ENCODE measurements at regions not wholly inside any gene's neighbourhood (a gene's known extent, or its start where the extent isn't known, plus 50 kb on each side); places are given as distances from the start of the nearest gene placed in this dataset.
"Not testable (repeated sequence)": the region's sequence is repeated elsewhere in the genome, so short reads cannot be mapped to it uniquely, and the experiment has no call there.

DNA sequence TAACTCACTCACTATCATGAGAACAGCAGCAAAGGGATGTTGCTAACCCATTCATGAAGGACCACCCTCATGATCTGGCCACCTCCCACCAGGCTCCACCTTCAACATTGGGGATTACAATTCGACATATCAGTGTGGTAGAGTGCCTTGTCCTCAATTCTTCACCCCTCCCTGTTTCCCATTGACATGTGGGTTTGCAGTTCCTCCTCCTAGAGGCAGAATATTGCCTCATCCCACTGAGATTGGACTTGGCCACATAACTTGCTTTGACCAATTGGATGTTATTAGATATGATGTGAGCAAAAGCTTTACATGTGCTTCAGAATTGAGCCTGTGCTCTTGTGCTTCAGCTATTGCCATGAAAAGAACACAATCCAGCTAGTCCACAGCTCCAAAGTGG lies 217.0 kb upstream of the CXCR4 start:
- DNase-seq (ENCODE audit: low read depth in 4 of 4, low spot score in 3 of 4), result no peak

DNA sequence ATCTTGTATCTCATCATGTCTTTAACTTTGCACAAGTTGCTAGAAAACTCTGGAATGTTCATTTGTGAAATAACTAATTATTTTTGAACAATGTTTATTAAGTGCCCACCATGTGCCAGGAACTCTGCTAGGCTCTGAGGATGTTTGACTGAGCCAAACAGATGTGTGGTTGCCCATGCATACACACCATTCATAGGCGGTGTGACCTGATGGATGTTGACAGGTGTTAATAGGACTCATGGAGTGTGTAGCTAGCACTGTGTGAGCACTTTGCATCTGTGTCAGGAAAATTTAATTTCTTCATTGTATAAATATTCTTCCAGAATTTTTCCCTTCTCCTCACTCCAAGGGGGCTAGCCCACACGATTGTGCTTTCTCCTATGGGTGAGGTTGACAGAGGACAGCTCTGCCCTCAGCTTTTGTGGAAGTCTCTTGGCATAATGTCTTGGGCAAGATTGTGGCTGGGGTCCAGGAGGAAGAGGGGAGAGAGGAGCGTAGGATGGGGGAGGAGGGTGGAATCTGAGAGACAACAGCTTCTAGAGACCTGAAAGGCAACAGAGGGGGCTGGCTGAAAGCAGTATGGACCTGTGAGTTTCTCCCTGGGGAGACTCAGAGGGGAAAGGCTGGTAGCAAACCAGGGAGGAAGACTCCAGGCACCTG lies 214.6 kb upstream of the CXCR4 start:
- DNase-seq (ENCODE audit: low read depth in 4 of 4, low spot score in 3 of 4), result no peak

DNA sequence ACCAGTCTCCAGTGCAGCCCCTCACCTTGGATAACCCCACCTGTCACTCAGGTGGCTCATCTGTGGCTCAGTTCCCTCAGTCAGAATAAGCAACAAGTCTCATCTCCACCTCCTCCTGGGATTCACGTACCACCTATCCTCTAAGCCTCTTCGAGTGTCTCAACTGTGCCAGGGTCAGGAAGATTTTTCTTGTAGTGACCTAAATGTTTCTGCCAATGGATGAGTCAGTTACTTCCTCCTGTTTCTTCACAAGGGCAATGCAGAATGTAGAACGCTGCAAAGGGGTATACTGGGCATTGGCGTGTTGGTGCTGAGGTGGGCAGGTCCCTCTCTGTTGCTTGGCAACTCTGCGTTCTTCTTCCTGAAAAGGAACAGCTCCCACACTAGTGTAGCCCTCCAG lies 213.3 kb upstream of the CXCR4 start:
- DNase-seq (ENCODE audit: low read depth in 4 of 4, low spot score in 3 of 4), result no peak

DNA sequence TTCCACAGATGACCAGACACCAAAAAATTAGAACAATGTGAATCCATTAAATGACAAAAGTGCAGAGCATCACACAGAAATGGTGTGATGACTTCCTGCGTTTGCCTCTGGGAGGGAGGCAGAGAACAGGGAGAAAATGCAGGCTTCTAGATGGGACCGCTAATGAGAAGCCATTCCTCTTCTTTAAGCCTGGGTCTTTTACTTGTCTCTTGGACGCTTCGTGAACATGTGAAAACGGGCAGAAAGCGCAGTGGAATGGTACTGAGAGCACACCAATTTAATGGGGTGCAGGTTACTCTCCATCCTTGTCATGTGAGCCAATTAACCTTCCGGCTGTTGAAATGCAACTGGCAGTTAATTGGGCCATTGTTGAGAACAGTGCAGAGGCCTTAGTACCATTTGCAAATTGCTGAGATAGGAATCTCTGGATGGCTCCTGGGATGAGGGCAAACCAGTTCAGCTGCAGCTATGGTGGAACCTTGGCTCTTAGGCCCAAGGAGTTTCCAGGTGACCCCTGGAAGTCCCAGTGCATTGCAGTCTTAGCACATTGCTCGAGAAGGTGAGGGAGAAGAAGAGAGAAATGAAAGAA lies 210.4 kb upstream of the CXCR4 start:
- no peak for DNase-seq (ENCODE audit: low read depth in 4 of 4, low spot score in 3 of 4)

DNA sequence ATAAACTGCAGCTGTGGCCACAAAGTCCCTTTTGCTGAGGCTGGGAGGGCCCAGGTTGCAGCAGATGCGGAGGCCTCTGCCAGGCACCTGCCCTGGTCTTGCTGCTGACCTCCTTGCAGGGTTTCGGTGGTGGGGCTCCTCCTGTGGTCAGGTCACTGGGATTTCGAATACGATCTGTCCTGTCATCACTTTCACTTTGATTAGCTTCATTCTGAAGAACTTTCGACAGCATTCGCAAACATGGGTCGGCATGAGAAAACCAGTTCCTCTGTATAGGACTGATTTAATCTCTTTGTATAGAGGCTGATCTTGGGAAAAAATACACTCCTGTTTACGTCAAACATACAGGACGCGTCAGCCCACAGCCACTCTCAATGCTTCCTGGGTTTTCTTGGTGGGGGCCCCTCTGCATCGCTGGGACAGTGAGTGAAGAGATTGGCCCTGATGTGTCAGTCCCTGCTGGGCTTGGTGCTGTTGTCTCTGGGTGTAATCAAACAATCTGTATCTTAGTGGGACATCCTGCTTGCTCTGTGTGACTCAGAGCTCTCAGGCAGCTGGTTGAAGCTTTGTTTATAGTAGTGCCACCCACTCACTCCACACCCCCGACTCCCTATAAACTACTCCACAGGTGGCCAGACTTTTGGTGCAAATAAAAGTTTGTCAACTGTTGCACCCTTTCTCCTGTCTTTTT lies 209.4 kb upstream of the CXCR4 start:
- no peak for DNase-seq (ENCODE audit: low read depth in 4 of 4, low spot score in 3 of 4)

DNA sequence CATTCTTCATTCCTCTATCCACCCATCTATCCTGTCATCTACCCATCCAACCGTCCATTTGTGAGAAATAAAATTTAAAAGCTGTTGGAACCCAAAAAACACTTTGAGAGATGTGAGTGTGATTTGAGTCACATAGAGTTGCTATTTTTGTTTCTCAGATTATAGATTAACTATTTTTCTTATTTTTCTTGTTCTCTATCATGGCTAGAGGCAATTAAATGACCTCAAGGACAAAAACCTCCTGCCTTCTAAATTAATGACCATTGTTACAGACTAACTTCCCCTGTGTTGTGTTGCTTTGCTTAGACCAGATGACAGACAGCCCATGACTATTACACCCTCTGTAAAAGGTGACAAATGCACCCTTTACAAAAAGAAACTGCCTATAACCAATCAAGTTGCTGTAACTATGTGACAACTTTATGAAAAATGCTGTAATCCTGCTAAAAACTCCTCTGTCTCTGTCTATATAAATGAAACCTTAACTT lies 207.9 kb upstream of the CXCR4 start:
- no peak for DNase-seq (ENCODE audit: low read depth in 4 of 4, low spot score in 3 of 4)

DNA sequence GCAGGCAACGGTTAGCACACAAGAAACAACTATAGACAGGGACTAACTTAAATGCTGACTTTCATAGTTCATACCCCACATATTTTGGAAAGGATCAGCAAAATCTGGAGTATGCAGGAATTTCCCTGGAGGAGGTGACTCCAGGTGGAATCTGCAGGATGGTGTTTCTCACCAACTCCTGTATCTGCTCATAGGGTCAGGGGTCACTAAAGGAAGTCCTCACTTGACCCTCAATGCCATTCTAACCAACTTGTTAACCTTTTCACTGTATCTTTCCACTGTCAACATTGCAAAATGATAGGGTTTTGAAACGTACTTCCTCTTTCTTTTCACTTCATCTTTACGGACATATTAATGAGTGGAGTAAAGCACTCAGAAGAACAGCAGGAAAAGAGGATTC lies 207.0 kb upstream of the CXCR4 start:
- no peak for DNase-seq (ENCODE audit: low read depth in 4 of 4, low spot score in 3 of 4)

DNA sequence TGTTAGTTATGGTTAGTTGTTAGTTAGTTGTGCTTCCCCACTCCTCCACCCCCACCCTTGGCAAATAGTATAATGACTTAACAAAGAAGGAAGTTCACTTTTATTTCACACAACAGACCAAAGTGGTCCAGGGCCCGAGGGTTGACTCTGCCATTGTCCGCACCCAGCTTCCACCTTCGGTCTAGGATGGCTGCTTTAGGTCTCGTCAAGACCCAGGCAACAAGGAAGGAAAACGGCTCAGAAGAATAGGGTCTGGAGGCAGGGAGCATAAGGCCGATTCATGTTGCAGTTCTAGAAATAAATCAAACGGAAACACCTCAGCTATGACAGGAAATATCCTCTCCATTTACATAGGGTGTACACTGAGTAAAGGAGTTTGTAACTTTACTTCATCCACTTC lies 206.0 kb upstream of the CXCR4 start:
- DNase-seq (ENCODE audit: low read depth in 4 of 4, low spot score in 3 of 4), result no peak

DNA sequence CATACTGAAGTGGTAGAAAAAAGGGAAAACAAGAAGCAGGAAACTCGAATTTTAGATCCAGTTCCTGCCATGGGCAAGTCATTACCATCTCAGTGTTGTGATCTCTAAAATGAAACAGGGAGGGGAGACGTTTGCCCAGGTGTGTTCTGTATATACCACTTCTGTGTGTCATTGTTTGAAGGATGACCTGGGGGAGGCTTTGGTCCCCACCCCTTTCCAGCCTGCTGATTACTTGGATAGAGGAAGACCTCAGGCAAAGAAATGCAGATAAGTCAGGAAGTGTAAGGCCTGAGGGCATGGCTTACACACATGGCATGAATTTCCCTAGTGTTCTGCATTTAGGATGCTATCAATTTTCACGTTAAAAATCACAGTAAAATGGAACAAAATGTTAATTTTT lies 205.2 kb upstream of the CXCR4 start:
- DNase-seq (ENCODE audit: low read depth in 4 of 4, low spot score in 3 of 4), result no peak

DNA sequence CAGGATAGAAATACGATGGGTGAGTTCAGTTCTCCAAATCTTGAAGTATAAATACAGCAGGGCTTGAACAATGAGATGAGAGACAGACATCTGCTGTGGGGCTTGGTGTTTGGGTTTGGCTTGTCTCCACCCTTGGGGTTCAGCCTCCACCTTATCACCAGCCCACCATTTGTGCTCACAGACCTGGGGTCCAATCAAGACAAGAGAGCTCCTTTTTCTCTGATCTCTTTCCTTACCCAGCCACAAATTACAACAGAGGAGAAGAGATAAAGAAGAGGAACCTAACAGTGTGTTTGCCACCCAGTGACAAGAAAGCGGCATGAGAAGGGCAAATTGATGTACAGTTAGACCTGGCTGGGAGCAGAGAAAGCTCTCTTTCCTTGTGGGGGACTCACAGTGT lies 204.5 kb upstream of the CXCR4 start:
- DNase-seq (ENCODE audit: low read depth in 4 of 4, low spot score in 3 of 4), result no peak

DNA sequence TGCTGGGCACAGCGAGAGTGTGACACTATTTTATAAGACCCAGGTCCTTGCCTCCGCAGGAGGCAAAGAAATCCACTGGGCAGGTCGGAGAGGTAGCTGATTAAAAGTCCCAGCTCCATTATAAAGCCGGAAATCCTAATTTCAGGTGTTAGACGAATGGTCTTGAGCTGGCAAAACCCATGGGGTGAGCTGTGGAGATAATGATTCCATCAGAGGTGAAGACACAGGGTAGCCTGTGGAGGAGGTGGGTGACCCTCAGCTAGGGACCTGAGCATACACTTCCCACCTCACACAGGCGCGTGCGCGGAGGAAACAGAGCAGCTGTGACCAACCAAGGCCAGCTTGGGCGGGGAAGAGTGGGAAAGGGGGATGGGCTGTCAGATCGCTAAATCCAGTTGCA lies 201.7 kb upstream of the CXCR4 start:
- DNase-seq (ENCODE audit: low read depth in 4 of 4, low spot score in 3 of 4), result no peak

DNA sequence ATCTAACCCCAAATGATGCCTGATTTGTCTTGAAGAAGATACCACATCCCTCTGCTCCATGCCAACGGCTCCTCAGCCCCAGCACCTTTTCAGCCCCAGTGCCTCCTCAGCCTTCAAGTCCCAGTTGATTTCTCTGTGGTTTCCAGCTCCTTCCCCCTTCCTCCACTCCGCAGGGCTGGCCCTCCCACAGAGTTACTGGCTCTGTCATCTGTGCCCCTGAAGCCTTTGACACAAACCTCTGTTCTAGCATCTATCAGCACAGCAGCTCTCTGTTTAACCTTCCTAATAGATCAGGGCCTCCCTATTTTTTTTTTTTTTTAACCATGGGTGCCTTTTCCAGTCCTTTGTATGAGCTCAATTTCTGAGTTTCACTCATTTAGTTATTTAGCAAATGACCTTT lies 201.3 kb upstream of the CXCR4 start:
- no peak for DNase-seq (ENCODE audit: low read depth in 4 of 4, low spot score in 3 of 4)

DNA sequence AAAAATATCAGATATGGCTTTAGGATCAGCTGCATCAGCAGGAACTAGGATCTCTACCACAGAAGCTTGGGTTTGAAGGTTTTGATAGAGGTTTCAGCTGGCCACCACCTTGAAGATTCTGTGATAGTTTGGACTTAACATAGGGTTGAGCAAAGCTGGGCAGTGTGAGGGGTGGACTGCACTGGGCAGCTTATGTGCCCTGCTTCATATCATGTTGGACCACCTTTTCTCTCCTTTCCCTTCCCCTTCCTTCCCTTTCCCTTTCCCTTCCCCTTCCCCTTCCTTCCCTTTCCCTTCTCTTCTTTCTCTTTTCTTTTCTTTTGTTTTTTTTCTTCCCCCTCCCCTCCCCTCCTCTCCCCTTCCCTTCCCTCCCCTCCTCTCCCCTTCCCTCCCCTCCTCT lies 196.3 kb upstream of the CXCR4 start:
- no peak for DNase-seq (ENCODE audit: low read depth in 4 of 4, low spot score in 3 of 4)

DNA sequence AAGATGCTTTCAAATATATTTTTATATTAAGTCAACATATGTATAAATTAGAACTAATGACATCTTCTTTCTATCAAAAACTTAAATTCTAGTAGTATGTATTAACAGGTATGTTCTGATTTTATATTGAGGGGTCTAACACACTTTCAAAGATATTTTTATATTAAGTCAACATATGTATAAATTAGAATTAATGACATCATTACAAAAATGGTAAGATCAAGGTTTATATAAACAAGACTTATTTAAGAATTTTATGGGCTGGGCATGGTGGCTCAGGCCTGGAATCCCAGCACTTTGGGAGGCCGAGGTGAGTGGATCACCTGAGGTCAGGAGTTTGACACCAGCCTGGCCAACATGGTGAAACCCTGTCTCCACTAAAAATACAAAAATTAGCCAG lies 194.6 kb upstream of the CXCR4 start:
- DNase-seq (ENCODE audit: low read depth in 4 of 4, low spot score in 3 of 4), result not testable (repeated sequence)

DNA sequence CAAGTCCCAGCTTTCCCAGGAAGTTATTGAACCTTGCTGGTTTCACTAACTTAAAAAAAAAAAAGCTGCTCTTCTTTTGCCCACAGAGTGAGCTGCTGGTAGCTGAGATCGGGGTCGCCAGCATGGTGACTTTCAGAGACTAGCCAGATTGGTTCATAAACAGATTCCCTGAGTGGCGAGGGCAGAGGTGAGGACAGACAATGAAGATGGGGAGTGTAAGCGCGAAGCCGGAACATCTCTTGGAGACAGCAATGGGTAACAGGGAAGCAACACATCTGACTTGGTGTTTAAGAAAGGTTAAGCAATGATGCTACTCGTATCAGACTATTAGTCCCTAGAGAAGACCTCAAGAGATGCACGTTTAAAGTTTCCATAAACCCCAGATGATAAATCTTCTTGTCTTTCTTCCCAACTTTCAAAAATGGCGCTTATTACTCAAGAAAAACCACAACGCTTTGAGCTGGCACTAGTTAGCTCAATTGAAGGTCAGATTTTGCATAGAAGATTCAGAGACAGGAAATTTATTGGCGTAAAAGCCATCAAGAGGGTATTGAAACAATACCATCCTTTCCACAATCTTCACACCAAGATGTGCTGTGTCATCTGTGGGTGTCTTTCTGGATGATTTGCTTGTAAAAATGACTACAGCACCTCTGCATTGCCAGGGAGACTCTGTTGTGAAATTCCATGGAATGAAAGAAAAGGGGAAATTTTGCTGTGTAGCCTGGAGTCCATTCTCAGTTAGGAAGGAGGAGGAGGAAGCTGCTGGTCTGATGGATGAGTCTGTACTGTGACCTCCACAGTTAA lies 193.1 kb upstream of the CXCR4 start:
- DNase-seq (ENCODE audit: low read depth in 4 of 4, low spot score in 3 of 4), result no peak

DNA sequence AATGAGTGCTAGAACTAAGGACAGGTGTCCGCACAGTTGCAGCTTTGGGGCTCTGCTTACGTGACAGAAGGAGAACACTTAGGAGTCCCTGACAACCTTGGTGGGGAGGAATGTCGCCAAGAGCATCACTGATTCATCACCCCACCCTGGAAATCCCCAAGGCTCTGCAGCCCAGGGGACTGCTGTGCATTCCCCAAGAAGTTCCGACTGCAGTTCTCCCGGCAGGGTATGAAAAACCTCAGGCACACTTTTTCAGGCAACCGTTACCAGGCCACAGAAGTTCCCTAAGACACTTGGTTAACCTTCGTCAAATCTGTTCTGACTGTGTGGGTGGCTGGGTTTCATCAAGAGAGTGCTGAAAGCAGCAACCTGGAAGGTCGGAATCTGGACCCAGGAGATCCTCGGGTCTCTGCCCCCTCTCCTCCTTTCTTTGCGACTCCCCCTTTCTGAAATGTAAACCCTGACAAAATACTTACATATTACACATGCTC lies 192.1 kb upstream of the CXCR4 start:
- no peak for DNase-seq (ENCODE audit: low read depth in 4 of 4, low spot score in 3 of 4)

DNA sequence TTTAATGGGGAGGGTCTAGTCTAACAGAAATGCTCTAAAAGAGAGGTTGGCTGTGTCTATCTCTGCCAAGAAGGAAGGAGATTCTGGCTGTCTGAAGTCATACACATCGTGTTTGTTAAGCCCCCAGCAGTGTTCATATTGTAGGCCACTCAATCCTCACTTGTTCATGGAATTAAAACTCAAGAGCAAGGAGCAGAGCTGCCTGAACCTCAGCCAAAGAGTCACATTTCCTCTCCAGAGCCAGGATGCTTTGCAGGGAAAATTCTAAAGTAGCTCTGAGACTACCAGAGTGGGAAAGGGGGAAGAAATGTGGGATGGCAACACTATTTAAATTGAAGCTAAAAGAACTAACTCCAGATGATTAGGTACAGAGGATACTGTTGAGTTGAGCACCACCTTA lies 190.7 kb upstream of the CXCR4 start:
- DNase-seq (ENCODE audit: low read depth in 4 of 4, low spot score in 3 of 4), result no peak

DNA sequence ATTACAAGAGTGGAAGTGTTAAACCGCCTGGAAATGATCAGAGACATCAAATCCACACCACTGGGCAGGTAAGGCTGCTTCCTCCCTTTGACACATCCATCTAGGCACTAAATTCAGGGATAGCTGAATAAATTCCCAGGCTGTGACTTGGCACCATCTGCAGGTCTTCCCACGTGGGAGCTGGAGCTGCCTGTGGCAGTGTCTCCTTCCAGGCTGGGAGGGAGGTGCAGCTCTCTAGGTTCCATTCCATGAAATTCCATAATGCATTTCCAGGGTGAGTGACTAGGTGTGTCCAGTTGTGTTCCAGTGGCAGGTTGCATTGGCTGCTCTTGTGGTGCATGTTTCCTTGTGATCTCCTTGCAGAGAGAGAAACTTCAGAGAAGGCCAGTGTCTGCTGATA lies 188.9 kb upstream of the CXCR4 start:
- DNase-seq (ENCODE audit: low read depth in 4 of 4, low spot score in 3 of 4), result no peak

DNA sequence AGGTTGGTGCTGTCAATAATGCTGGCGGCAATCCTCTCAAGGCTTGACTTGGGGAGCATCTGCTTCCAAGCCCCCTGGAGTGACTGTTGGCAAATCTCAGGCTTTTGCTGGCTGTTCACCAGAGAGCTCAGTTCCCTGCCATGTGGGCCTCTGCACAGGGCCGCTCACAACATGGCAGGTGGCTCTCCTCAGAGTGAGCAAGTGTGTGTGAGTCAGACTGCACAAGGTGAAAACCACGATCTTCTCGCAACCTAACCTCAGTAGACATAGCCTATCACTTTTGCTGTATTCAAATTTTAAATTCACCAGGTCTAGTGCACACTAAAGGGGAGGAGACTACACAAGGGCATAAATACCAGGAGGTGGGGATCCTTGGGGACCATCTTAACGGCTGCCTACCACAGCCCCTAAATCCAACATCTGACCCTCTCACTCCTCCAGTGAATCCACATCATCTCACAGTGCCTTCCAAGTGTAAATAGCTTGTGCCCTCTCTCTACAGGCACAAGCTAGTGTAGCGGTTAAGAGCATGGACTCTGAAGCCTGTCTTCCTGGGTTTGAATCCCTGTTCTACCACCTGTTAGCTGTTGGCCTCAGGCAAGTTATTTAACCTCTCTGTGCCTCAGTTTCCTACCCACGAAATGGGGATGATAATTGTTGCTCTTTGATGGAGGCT lies 187.7 kb upstream of the CXCR4 start:
- no peak for DNase-seq (ENCODE audit: low read depth in 4 of 4, low spot score in 3 of 4)

DNA sequence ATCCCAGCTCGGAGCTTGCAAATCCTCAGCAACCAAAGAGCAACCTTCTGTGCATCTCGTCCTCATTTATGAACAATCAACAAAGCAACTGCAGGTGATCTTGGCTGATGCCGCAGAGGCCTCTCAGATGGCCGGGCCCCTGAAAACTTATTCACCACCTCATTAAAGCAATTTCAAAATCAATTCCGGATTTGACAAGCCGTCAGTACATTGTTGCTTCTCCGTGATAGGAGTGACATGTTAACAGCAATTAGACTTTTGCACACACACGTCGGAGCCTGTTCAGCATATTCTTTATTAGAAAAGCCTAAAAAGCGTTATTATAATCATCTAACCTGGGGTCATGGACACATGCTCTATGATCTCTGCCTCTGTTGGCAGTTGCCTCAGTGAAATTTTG lies 183.1 kb upstream of the CXCR4 start:
- no peak for DNase-seq (ENCODE audit: low read depth in 4 of 4, low spot score in 3 of 4)

DNA sequence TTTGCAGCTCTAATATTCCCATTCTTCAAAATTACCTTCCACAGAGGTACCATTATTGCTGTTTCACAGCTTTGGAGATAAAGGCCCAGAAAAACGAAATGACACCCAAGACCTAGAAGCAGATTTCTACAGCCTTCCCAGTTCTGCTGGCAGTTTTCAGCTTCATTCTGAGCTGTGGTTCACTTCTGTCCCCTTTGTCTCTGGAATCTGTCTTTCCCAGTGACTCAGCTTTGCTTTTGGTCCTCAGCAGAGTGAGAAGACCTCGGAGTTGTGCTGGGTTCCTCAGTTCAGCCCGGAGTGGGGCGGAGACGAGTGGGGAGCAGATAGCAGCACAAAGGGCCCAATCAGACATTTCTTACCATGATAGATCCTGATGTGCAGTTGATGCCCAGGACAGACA lies 180.7 kb upstream of the CXCR4 start:
- DNase-seq (ENCODE audit: low read depth in 4 of 4, low spot score in 3 of 4), result no peak
